GM12878 (cell line): ENCODE measurements at regions not wholly inside any gene's neighbourhood (a gene's known extent, or its start where the extent isn't known, plus 50 kb on each side); places are given as distances from the start of the nearest gene placed in this dataset.
"Not testable (repeated sequence)": the region's sequence is repeated elsewhere in the genome, so short reads cannot be mapped to it uniquely, and the experiment has no call there.

ENCODE experiments used
- BHLHE40 ChIP-seq, 2 experiments: fragments of 450-650 bp in 1 of 2; IDR thresholded peaks; 2 replicates each; pipeline ENCODE4 v1.6.1; 2011 to 2017; ENCODE audit warnings: low read depth in 2 of 2, borderline replicate concordance in 1 of 2, improper control_type of control experiment in 1 of 2, low read length in 1 of 2, mild to moderate bottlenecking in 1 of 2
- CHD1 ChIP-seq: IDR thresholded peaks from 2 replicates; pipeline ENCODE4 v1.6.1; 2012; ENCODE audit warnings: low read depth, low read length, improper control_type of control experiment
- CHD4 ChIP-seq: fragments of 200-600 bp; sonication (generic); IDR thresholded peaks from 2 replicates; pipeline ENCODE4 v1.6.1; 2016; ENCODE audit warnings: mild to moderate bottlenecking
- EP300 ChIP-seq, 2 experiments: fragments of 150-350 bp in 1 of 2; IDR thresholded peaks; 2 replicates each; pipeline ENCODE4 v1.6.1; 2011 to 2012; ENCODE audit warnings: low read depth in 2 of 2, low read length in 2 of 2, borderline replicate concordance in 1 of 2, improper control_type of control experiment in 1 of 2, inconsistent platforms in 1 of 2; ENCODE audit not compliant: control insufficient read depth in 1 of 2
- RAD21 ChIP-seq: IDR thresholded peaks from 2 replicates; pipeline ENCODE4 v1.6.1; 2011; ENCODE audit warnings: mild to moderate bottlenecking, low read depth, low read length, moderate library complexity; ENCODE audit not compliant: insufficient read depth
- RFX5 ChIP-seq: IDR thresholded peaks from 2 replicates; pipeline ENCODE4 v1.6.1; 2011; ENCODE audit warnings: low read depth, low read length, improper control_type of control experiment
- SPI1 ChIP-seq: IDR thresholded peaks from 2 replicates; pipeline ENCODE4 v1.6.1; 2011; ENCODE audit warnings: low read depth, mild to moderate bottlenecking, low read length, moderate library complexity, borderline replicate concordance; ENCODE audit not compliant: insufficient read depth
- TCF12 ChIP-seq: IDR thresholded peaks from 2 replicates; pipeline ENCODE4 v1.6.1; 2011; ENCODE audit warnings: low read depth, mild to moderate bottlenecking, low read length
- TCF3 ChIP-seq: IDR thresholded peaks from 2 replicates; pipeline ENCODE4 v1.6.1; 2012; ENCODE audit warnings: low read depth, mild to moderate bottlenecking, low read length, borderline replicate concordance; ENCODE audit not compliant: insufficient read depth
- TF ChIP-seq, protein P1 (sequence below): IDR thresholded peaks from 2 replicates; pipeline ENCODE4 v1.6.1; 2012; ENCODE audit warnings: low read depth, low read length, improper control_type of control experiment
- TF ChIP-seq, protein P2 (sequence below), 3 experiments: IDR thresholded peaks in 2 of 3; conservative IDR thresholded peaks in 1 of 3; 2 replicates each; pipeline ENCODE4 v1.5.1; 2011; ENCODE audit warnings: low read depth in 3 of 3, low read length in 3 of 3, mild to moderate bottlenecking in 3 of 3, control low read depth in 2 of 3, moderate library complexity in 2 of 3, inconsistent platforms in 1 of 3, mixed read lengths in 1 of 3; ENCODE audit not compliant: control insufficient read depth in 2 of 3, insufficient read depth in 1 of 3; ENCODE audit errors: extremely low read depth in 1 of 3

DNA sequence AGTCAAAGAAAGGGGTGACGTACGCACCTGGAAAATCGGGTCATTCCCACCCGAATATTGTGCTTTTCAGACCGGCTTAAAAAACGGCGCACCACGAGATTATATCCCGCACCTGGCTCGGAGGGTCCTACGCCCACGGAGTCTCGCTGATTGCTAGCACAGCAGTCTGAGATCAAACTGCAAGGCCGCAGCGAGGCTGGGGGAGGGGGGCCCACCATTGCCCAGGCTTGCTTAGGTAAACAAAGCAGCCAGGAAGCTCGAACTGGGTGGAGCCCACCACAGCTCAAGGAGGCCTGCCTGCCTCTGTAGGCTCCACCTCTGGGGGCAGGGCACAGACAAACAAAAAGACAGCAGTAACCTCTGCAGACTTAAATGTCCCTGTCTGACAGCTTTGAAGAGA lies 117.0 kb upstream of the PTBP2 start:
- not testable (repeated sequence) for TF ChIP-seq TCF3; RAD21; RFX5; CHD4; CHD1; EP300 (IDR thresholded peaks at IDR 0.05; ENCODE audit: borderline replicate concordance in 1 of 2, control insufficient read depth in 1 of 2, low read depth in 2 of 2, low read length in 2 of 2); BHLHE40 (IDR thresholded peaks at IDR 0.05; ENCODE audit: borderline replicate concordance in 1 of 2, low read depth in 2 of 2, low read length in 1 of 2); TCF12; SPI1
- TF ChIP-seq, protein P1, sequence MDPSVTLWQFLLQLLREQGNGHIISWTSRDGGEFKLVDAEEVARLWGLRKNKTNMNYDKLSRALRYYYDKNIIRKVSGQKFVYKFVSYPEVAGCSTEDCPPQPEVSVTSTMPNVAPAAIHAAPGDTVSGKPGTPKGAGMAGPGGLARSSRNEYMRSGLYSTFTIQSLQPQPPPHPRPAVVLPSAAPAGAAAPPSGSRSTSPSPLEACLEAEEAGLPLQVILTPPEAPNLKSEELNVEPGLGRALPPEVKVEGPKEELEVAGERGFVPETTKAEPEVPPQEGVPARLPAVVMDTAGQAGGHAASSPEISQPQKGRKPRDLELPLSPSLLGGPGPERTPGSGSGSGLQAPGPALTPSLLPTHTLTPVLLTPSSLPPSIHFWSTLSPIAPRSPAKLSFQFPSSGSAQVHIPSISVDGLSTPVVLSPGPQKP = not testable (repeated sequence)
- TF ChIP-seq, protein P2, sequence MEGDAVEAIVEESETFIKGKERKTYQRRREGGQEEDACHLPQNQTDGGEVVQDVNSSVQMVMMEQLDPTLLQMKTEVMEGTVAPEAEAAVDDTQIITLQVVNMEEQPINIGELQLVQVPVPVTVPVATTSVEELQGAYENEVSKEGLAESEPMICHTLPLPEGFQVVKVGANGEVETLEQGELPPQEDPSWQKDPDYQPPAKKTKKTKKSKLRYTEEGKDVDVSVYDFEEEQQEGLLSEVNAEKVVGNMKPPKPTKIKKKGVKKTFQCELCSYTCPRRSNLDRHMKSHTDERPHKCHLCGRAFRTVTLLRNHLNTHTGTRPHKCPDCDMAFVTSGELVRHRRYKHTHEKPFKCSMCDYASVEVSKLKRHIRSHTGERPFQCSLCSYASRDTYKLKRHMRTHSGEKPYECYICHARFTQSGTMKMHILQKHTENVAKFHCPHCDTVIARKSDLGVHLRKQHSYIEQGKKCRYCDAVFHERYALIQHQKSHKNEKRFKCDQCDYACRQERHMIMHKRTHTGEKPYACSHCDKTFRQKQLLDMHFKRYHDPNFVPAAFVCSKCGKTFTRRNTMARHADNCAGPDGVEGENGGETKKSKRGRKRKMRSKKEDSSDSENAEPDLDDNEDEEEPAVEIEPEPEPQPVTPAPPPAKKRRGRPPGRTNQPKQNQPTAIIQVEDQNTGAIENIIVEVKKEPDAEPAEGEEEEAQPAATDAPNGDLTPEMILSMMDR (IDR thresholded peaks at IDR 0.05 in 2 of 3, conservative IDR thresholded peaks at IDR 0.05 in 1 of 3; ENCODE audit: control insufficient read depth in 2 of 3, extremely low read depth in 1 of 3, insufficient read depth in 1 of 3, low read depth in 3 of 3, low read length in 3 of 3) = not testable (repeated sequence)
